ENCODE measurements at regions not wholly inside any gene's neighbourhood (a gene's known extent, or its start where the extent isn't known, plus 50 kb on each side); places are given as distances from the start of the nearest gene placed in this dataset.
A peak's percentile ranks its signal among the peaks of the same experiment; 100 is the strongest.
"Not testable (repeated sequence)": the region's sequence is repeated elsewhere in the genome, so short reads cannot be mapped to it uniquely, and the experiment has no call there.

DNA sequence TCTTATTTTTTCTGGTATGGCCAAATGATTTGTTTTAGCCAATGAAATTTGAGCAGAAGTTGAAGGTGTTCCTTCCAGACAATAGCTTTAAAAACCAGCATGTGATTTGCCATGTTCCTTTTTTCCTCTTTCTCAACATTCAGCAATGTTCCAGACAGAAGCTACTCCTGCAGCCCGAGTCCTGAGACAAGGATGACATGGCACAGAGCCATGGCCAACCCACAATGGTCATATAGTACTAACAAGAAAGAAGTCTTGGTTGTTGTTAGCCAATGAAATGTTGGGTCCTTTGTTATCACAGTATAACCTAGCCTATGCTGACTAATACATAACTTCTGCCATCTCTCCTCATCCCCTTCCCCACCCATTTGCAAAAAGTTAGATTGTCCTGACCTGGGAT, 211.1 kb upstream of the STT3B start:
- no peaks in the 10 kb centered on the region for H3K4me1 ChIP-seq (ENCODE audit: control insufficient read depth, insufficient read depth, low read depth, low read length)
- no peak overlapping the region for H2AFZ ChIP-seq (ENCODE audit: low read depth, low read length)
- H3K4ac ChIP-seq (ENCODE audit: low read depth in 1 of 2, low read length in 2 of 2) = no peak overlapping the region
- H3K79me1 ChIP-seq (replicated peaks; ENCODE audit: low read length, poor library complexity, severe bottlenecking) = no peaks in the 10 kb centered on the region
- no peak overlapping the region for H2AK5ac ChIP-seq (ENCODE audit: low read length, severe bottlenecking)
- no peak overlapping the region for H2BK12ac ChIP-seq (ENCODE audit: low read length in 2 of 2)
- H3K4me2 ChIP-seq (ENCODE audit: low read length, poor library complexity, severe bottlenecking) = no peak overlapping the region
- H3K9me3 ChIP-seq (ENCODE audit: control insufficient read depth, low read length) = no peaks in the 10 kb centered on the region
- no peak overlapping the region for H2BK120ac ChIP-seq (ENCODE audit: low read depth, low read length)
- no peak overlapping the region for H2BK5ac ChIP-seq (ENCODE audit: low read depth, low read length, poor library complexity, severe bottlenecking)
- no peak overlapping the region for H4K91ac ChIP-seq (ENCODE audit: low read length)
- no peak overlapping the region for H3K4me3 ChIP-seq (ENCODE audit: insufficient read depth in 1 of 2, low read depth in 1 of 2, low read length in 2 of 2)
- WGBS = 67% methylated on average over 1 of the region's 1 CpG
- no peak for DNase-seq
- H3K27ac ChIP-seq (ENCODE audit: low read length, poor library complexity, severe bottlenecking) = no peak overlapping the region
- H3K27me3 ChIP-seq (ENCODE audit: control insufficient read depth in 1 of 2, insufficient read depth in 1 of 2, low read length in 2 of 2) = peaks cover 25 to 29% of the 10 kb centered on the region in 2 experiments
- H3K9ac ChIP-seq (ENCODE audit: low read length) = no peak overlapping the region
- no peak overlapping the region for H3K14ac ChIP-seq (ENCODE audit: low read length in 2 of 2)
- no peaks in the 10 kb centered on the region for H3K36me3 ChIP-seq (ENCODE audit: control insufficient read depth in 1 of 2, insufficient read depth in 2 of 2, low read depth in 1 of 2, low read length in 2 of 2)
- H2BK15ac ChIP-seq (ENCODE audit: low read depth, poor library complexity, severe bottlenecking) = no peak overlapping the region
- no peak overlapping the region for H3K18ac ChIP-seq (ENCODE audit: low read depth in 1 of 2, low read length in 2 of 2)
- H4K8ac ChIP-seq (ENCODE audit: low read length) = no peak overlapping the region
- no peak overlapping the region for H3K23ac ChIP-seq (ENCODE audit: low read length in 2 of 2)

DNA sequence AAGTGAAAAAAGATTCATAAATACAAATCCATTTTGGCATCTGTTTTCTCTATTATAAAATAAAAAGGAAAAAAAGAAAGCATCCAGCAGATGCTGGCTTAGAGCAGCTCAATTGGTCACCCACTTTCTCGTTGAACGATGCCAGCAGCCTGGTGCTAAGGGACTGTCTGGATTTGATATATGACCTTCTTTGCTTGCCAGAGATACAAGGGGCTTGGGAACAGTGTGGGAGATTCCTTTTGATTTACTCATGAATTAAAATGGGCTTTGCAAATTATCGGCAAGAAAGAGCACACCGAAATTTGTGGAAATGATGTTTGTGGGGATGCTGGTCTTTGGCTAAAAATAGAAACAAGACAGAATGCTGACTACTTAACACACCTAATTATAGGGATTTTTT, 210.3 kb upstream of the STT3B start:
- Histone ChIP-seq H2BK120ac (ENCODE audit: low read depth, low read length) (no peak overlapping the region), H2BK15ac (ENCODE audit: low read depth, poor library complexity, severe bottlenecking) (no peak overlapping the region), H3K14ac (ENCODE audit: low read length in 2 of 2) (no peak overlapping the region), H3K4me2 (ENCODE audit: low read length, poor library complexity, severe bottlenecking) (no peak overlapping the region), H2BK12ac (ENCODE audit: low read length in 2 of 2) (no peak overlapping the region), H3K27me3 (ENCODE audit: control insufficient read depth in 1 of 2, insufficient read depth in 1 of 2, low read length in 2 of 2) (peaks cover 25 to 29% of the 10 kb centered on the region in 2 experiments), H3K79me1 (replicated peaks; ENCODE audit: low read length, poor library complexity, severe bottlenecking) (no peaks in the 10 kb centered on the region), H4K8ac (ENCODE audit: low read length) (no peak overlapping the region), H3K4me1 (ENCODE audit: control insufficient read depth, insufficient read depth, low read depth, low read length) (no peaks in the 10 kb centered on the region), H3K36me3 (ENCODE audit: control insufficient read depth in 1 of 2, insufficient read depth in 2 of 2, low read depth in 1 of 2, low read length in 2 of 2) (no peaks in the 10 kb centered on the region), H3K9me3 (ENCODE audit: control insufficient read depth, low read length) (no peaks in the 10 kb centered on the region), H2AFZ (ENCODE audit: low read depth, low read length) (no peak overlapping the region), H3K4ac (ENCODE audit: low read depth in 1 of 2, low read length in 2 of 2) (no peak overlapping the region), H4K91ac (ENCODE audit: low read length) (no peak overlapping the region), H3K23ac (ENCODE audit: low read length in 2 of 2) (no peak overlapping the region), H3K18ac (ENCODE audit: low read depth in 1 of 2, low read length in 2 of 2) (no peak overlapping the region), H2BK5ac (ENCODE audit: low read depth, low read length, poor library complexity, severe bottlenecking) (no peak overlapping the region), H2AK5ac (ENCODE audit: low read length, severe bottlenecking) (no peak overlapping the region), H3K9ac (ENCODE audit: low read length) (no peak overlapping the region), H3K27ac (ENCODE audit: low read length, poor library complexity, severe bottlenecking) (no peak overlapping the region), H3K4me3 (ENCODE audit: insufficient read depth in 1 of 2, low read depth in 1 of 2, low read length in 2 of 2) (no peak overlapping the region)
- 98% methylated on average over 3 of the region's 4 CpGs for WGBS
- no peak for DNase-seq

DNA sequence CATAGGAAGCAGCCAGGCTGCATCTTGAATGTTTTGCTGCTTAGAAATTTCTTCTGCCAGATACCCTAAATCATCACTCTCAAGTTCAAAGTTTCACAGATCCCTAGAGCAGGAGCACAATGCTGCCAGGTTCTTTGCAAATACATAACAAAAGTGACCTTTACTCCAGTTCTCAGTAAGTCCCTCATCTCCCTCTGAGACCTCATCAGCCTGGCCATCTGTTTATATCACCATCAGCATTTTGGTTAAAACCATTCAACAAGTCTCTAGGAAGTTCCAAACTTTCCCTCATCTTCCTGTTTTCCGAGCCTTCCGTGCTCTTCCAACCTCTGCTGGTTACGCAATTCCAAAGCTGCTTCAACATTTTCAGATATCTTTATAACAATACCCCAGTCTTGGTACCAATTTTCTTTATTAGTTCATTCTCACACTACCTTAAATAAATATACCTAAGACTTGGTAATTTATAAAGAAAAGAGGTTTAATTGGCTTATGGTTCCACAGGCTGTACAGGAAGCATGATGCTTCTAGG, 204.8 kb upstream of the STT3B start:
- not testable (repeated sequence) for H2AK5ac ChIP-seq (ENCODE audit: low read length, severe bottlenecking); H3K27ac ChIP-seq (ENCODE audit: low read length, poor library complexity, severe bottlenecking); H3K14ac ChIP-seq (ENCODE audit: low read length in 2 of 2); H3K9ac ChIP-seq (ENCODE audit: low read length); H2AFZ ChIP-seq (ENCODE audit: low read depth, low read length); H3K18ac ChIP-seq (ENCODE audit: low read depth in 1 of 2, low read length in 2 of 2); H3K36me3 ChIP-seq (ENCODE audit: control insufficient read depth in 1 of 2, insufficient read depth in 2 of 2, low read depth in 1 of 2, low read length in 2 of 2); H2BK15ac ChIP-seq (ENCODE audit: low read depth, poor library complexity, severe bottlenecking); H4K8ac ChIP-seq (ENCODE audit: low read length); H2BK12ac ChIP-seq (ENCODE audit: low read length in 2 of 2); H3K23ac ChIP-seq (ENCODE audit: low read length in 2 of 2); H4K91ac ChIP-seq (ENCODE audit: low read length); H3K4me3 ChIP-seq (ENCODE audit: insufficient read depth in 1 of 2, low read depth in 1 of 2, low read length in 2 of 2); H3K4ac ChIP-seq (ENCODE audit: low read depth in 1 of 2, low read length in 2 of 2); H2BK5ac ChIP-seq (ENCODE audit: low read depth, low read length, poor library complexity, severe bottlenecking); H2BK120ac ChIP-seq (ENCODE audit: low read depth, low read length); H3K4me1 ChIP-seq (ENCODE audit: control insufficient read depth, insufficient read depth, low read depth, low read length); H3K9me3 ChIP-seq (ENCODE audit: control insufficient read depth, low read length); DNase-seq; H3K4me2 ChIP-seq (ENCODE audit: low read length, poor library complexity, severe bottlenecking); H3K79me1 ChIP-seq (replicated peaks; ENCODE audit: low read length, poor library complexity, severe bottlenecking)
- 78% methylated on average over 3 of the region's 3 CpGs for WGBS
- peaks cover 0 to 11% of the 10 kb centered on the region in 2 experiments for H3K27me3 ChIP-seq (ENCODE audit: control insufficient read depth in 1 of 2, insufficient read depth in 1 of 2, low read length in 2 of 2)

DNA sequence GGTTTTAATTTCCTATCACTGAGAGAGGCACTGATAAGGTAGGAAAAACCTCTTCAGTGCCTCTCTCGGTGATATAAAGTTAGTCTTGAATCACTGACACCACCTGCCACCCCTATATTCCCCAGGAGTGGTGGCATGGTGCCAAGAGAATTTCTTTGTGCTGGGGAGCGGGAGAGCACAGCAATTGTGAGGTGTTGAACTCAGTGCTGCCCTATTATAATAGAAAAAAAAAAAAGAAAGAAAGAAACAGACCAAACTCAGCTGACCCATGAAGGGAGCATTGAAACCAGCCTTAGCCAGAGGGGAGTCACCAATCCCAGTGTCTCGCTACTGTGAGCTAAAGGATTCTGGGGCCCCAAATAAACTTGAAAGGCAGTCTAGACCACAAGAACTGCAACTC, 201.4 kb upstream of the STT3B start:
- Histone ChIP-seq H3K18ac (ENCODE audit: low read depth in 1 of 2, low read length in 2 of 2) (no peak overlapping the region), H3K4me3 (ENCODE audit: insufficient read depth in 1 of 2, low read depth in 1 of 2, low read length in 2 of 2) (no peak overlapping the region), H3K9ac (ENCODE audit: low read length) (no peak overlapping the region), H2AK5ac (ENCODE audit: low read length, severe bottlenecking) (no peak overlapping the region), H2BK120ac (ENCODE audit: low read depth, low read length) (no peak overlapping the region), H3K14ac (ENCODE audit: low read length in 2 of 2) (no peak overlapping the region), H2BK5ac (ENCODE audit: low read depth, low read length, poor library complexity, severe bottlenecking) (no peak overlapping the region), H4K91ac (ENCODE audit: low read length) (no peak overlapping the region), H3K27ac (ENCODE audit: low read length, poor library complexity, severe bottlenecking) (no peak overlapping the region), H4K8ac (ENCODE audit: low read length) (peak overlapping the region; percentile 38), H3K27me3 (ENCODE audit: control insufficient read depth in 1 of 2, insufficient read depth in 1 of 2, low read length in 2 of 2) (peaks cover 0 to 7% of the 10 kb centered on the region in 2 experiments), H2BK12ac (ENCODE audit: low read length in 2 of 2) (no peak overlapping the region), H3K4me2 (ENCODE audit: low read length, poor library complexity, severe bottlenecking) (no peak overlapping the region), H3K23ac (ENCODE audit: low read length in 2 of 2) (no peak overlapping the region), H3K4ac (ENCODE audit: low read depth in 1 of 2, low read length in 2 of 2) (no peak overlapping the region), H3K36me3 (ENCODE audit: control insufficient read depth in 1 of 2, insufficient read depth in 2 of 2, low read depth in 1 of 2, low read length in 2 of 2) (no peaks in the 10 kb centered on the region), H2AFZ (ENCODE audit: low read depth, low read length) (no peak overlapping the region), H3K79me1 (replicated peaks; ENCODE audit: low read length, poor library complexity, severe bottlenecking) (no peaks in the 10 kb centered on the region), H3K9me3 (ENCODE audit: control insufficient read depth, low read length) (no peaks in the 10 kb centered on the region), H3K4me1 (ENCODE audit: control insufficient read depth, insufficient read depth, low read depth, low read length) (no peaks in the 10 kb centered on the region), H2BK15ac (ENCODE audit: low read depth, poor library complexity, severe bottlenecking) (no peak overlapping the region)
- WGBS = 86% methylated on average over 1 of the region's 3 CpGs
- no peak for DNase-seq
